HG03175 (cell line): ENCODE measurements at regions not wholly inside any gene's neighbourhood (a gene's known extent, or its start where the extent isn't known, plus 50 kb on each side); places are given as distances from the start of the nearest gene placed in this dataset.
"Not testable (repeated sequence)": the region's sequence is repeated elsewhere in the genome, so short reads cannot be mapped to it uniquely, and the experiment has no call there.

ENCODE experiments used
- ATAC-seq: cut with Tn5 transposase; IDR thresholded peaks from one replicate; pipeline ENCODE4 v1.9.1; 2021; ENCODE audit warnings: mild to moderate bottlenecking, moderate library complexity; ENCODE audit not compliant: unreplicated experiment

DNA sequence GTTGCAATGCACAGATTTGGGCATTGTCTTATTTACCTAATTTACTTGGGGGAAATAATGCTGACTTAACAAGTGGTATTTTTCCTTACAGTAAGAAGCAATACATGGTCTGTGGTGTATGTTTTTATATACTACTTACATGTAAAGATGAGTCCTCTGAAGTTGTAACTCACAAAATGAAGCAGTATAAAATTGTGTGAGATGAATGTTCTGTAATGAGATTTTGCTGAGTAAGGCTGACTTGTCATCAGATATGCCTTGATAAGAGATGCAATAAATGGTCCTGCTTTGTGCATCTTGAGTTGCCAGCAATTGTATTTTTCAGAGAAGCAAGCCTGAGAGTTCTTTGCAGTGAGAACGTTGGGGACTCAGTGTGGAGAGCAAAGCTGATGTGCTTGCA lies 92.2 kb upstream of the GNAQ start:
- no peak for ATAC-seq

DNA sequence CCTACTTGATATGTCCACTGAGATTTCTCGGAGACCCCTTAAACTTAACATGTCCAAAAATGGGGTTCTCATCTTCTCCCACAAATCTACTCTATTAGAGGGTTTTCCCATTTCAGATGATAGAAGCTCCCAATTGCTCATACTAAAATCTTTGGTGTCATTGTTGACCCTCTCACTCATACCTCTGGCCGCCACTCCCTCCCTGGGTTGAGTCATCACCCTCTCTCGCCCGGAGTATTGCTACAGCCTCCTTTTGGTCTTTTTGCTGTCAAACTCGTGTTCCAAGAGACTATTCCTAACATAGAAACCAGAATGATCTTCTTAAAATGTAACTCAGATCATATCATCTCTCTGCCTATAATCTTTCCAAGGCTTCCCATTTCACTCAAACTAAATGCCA lies 91.0 kb upstream of the GNAQ start:
- no peak for ATAC-seq

DNA sequence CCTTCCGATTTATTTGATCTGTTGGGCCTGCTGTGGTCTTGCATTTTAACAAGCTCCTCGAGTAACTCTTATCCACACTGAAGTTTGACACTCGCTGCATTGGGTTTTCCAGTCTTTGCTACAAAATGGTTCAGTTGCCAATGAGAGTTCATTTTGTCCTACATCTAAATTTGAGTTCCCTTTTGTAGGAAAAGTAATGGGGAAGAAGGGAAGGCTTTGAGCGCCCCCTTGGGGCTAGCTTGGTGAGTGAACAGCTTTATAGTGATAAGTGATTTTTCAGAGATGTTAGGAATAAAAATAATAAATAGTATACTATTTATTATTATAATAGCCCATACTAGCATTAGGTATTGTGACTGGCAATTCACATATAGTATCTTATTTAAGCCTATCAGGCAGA lies 89.9 kb upstream of the GNAQ start:
- ATAC-seq: no peak

DNA sequence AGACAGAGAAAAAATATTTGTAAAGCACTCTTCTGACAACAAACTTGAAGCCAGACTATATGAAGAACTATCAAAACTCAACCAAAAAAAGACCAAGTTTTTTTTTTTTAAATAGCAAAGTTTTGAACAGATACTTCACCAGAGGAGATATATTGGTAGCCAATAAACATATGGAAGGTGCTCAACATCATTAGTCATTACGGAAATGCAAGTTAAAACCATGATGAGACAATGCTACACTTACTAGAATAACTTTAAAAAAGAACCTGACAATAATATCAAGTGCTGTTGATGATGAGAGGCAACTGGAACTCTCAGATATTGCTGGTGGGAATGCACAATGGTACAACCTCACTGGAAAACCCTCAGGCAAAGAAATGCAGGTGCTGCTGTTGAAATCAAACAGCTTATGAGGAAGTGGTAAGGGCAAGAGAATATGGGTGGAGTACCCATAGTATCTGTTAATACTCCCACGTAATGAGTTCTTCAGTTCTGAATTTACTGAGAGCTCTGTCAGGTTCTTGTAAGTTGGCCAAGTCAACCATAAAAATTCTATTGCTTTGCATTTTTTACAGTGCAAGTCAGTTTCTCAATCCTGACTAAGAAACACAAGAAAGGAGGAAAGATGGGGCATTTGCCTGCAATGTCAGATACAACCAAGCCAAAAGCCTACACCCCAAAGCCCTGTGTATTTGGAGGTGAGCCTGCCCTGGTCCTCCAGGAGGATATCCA lies 87.3 kb upstream of the GNAQ start:
- peak; percentile 71 for ATAC-seq

DNA sequence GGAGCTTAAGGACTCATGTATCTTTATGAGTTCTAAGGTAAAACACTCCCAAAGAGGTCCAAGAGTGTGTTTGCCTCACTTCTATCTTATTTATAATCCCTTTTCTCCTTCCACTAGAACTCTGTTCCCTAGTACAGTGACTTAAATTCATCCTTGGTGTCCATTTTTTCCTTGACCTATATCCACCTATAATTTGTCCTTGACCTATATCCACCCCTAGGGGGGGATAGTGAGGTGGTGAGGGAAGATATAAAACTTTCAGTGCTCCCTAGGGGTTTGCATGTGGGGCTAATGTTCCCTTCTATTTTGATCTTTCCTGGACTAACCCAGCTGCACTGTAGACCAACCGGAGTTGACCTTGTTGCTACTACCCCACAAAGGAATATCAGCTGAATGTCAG lies 83.5 kb upstream of the GNAQ start:
- ATAC-seq: peak; percentile 57

DNA sequence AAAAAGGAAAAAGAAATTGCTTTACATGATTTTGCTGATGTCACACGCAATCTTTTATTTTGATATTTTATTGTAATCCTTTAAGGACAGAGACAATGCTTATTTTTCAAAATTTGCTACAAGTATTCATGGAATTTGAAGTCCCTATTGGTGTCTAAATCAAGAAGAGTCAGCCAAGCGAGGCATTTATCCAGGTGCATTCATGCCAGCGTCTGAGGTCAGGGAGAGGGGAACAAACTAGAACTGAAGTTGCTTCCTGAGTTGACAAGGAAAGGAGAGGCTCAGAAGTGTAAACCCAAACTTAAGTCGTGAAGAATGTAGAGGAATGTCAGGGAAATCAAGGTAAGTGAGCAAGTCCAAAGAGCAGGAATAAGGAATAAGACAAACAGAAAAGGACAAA lies 83.0 kb upstream of the GNAQ start:
- ATAC-seq: no peak

DNA sequence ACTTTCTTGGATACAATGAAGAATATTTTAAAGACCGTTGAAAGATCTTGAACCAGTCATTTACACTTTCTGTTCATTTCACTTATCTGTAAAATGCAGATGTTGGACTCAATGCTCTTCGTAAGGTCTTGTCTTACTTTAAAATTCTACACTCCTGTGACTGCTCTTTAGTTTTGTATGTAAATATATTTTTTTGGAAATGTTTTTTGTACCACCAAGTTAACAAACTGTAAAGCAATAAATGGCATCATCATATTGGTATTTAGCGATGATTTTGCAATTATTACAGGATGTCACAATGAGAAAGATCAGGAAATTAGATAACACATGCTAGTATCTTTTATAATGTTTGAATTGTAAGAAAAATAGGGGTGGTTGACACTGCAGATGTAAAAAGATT lies 80.8 kb upstream of the GNAQ start:
- ATAC-seq: no peak

DNA sequence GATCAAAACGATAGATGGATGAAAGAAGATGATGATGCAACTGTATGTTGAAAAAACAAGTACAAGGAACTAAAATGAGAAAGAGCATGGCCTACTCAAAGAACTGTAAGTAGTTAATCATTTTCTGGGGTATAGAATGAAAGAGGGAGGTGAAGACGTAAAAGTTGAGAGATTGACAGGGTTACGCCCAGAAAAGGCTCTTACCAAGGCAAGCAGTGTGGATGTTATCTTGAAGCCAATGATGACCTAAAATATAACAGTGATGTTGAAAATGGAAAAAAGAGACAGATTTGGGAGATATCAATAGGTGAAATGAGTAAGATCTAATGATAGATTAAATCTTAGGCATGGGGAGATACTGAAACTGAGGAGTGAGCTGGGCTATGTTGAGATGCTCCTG lies 80.4 kb upstream of the GNAQ start:
- no peak for ATAC-seq

DNA sequence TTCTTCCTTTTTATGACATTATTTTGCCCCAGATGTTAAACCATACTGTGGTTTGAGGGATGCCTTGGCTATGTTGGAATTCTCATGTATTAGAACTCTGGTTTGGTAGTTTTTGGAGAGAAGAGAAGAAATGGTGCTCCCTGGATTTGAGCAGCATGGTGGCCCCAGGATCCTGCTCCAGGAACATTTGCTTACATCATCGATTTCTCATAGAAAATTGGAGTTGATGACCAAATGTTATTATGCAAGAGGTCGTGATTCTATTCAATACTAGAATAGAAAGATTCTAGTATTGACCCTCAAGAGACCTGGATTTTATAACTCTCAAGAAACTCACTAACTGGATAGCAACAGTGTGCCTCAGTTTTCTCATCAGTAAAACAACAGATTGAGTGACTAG lies 77.5 kb upstream of the GNAQ start:
- ATAC-seq: no peak

DNA sequence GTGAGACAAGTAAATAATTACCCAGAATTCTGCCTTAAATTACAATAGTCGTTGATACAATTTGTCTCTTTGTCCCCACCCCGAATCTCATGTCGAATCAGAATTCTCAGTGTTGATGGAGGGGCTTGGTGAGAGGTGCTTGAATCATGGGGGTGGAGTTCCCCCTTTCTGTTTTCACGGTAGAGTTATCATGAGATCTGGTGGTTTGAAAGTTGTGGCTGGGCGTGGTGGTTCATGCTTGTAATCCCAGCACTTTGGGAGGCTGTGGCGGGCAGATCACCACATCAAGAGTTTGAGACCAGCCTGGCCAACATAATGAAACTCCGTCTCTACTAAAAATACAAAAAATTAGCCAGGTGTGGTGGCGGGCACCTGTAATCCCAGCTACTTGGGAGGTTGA lies 75.0 kb upstream of the GNAQ start:
- not testable (repeated sequence) for ATAC-seq

DNA sequence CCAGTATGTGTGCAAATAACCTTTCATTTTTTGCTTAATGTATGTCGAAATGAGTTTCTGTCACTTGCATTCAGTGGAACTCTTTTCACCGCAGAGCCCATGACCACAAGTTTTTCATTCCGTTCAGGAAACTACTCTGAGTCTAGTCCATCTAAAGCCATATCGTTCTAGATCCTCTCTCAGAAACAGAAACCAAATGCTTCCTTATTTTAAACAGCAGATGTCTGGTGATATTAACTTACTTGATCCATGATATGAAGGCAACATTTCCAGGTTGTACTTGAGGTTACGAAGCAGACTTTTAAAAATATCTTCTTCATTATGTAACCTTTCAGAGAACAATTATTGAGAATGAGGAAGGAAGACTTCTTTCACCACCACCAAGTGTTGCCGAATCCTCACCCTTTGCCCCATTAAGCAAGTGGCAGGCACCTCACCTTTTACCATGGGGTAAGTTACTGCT lies 72.4 kb upstream of the GNAQ start:
- peak; percentile 66 for ATAC-seq

DNA sequence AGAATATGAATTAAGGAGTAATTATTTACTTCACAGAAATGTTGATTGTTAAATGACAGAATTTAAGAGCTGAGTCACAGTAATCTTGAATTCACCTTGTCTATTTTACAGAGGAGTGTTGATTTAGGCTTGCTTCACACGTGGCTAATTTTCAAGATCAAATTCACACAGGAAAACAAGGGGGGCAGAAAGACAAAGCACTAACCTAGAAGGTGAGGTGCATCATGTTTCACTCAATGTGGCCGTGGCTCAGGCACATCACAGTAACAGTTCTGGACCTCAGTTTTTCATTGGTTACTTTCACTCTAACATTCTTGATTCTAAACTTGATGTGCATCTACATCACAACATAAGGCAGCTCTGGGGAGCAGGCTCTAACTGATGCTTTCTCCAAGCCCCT lies 69.6 kb upstream of the GNAQ start:
- ATAC-seq: no peak

DNA sequence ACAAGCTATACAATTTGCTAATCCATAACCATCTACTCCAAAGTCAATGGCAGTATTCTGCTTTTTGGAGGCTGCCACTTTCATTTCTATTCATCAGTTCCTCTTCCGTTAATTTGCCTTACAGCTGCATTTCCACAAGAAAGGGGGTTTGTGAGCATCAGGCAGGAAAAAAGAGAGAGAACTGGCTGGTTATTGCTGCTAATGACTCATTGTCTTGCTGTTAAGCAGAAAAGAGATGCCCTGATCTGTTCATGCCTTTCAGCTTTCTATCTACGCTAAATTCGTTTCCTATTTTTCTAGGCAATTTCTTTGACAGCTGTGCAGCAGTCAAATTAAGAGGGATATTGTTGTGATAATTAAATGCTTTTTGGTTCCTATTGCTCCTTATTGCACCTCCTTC lies 65.9 kb upstream of the GNAQ start:
- ATAC-seq: no peak

DNA sequence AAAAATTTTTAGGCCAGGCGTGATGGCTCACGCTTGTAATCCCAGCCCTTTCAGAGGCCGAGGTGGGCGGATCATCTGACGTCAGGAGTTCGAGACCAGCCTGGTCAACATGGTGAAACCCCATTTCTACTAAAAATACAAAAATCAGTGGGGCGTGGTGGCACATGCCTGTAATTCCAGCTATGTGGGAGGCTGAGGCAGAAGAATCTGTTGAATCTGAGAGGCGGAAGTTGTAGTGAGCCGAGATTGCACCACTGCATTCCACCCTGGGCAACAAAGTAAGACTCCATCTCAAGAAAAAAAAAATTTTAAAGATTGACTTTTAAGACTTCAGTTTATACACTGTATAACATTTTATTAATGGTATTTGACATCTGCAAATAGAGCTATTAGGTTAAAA lies 60.1 kb upstream of the GNAQ start:
- ATAC-seq: no peak

DNA sequence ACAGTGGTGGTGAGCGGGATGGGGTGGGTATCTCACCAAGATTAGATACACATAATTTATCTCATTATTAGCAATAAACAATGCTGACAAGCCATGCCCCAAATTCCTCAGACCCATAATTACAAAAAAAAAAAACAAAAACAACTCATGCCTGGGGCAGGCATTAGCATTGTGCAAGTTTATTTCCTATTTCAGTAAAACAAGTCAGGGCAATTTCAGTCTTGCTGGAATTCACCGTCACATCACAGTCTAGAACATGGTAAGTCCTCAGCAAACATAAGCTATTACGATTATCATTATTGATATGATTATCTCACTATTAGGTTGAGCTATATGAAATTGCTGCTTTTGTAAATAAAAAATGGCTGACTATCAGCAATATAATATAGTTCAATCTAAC lies 57.5 kb upstream of the GNAQ start:
- ATAC-seq: no peak

DNA sequence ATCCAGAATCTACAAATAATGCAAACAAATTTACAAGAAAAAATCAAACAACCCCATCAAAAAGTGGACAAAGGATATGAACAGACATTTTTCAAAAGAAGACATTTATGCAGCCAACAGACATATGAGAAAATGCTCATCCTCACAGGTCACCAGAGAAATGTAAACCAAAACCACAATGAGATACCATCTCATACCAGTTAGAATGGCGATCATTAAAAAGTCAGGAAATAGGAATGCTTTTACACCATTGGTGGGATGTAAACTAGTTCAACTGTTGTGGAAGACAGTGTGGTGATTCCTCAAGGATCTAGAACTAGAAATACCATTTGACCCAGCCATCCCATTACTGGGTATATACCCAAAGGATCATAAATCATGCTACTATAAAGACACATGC lies 56.6 kb upstream of the GNAQ start:
- ATAC-seq: not testable (repeated sequence)
